ENCODE measurements at regions not wholly inside any gene's neighbourhood (a gene's known extent, or its start where the extent isn't known, plus 50 kb on each side); places are given as distances from the start of the nearest gene placed in this dataset.

DNA sequence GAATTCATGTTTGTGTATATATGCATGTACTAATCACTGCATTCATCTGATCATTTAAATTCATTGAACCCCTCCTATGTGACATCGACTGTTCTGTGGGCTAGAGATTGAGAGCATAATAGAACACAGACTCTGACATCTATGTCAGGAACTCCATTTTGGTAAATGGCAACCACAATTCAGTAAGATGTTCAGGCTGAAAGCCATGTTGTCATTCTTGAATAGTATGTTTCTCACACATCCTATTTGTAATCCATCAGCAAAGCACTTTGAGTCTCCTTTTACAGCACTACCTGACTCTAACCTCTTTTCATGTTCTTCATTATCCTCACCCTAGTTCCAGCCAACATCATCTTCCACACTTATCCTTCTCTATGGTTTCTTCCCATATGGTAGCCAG, 413.8 kb upstream of the MEX3C start:
- DNase-seq = no peak

DNA sequence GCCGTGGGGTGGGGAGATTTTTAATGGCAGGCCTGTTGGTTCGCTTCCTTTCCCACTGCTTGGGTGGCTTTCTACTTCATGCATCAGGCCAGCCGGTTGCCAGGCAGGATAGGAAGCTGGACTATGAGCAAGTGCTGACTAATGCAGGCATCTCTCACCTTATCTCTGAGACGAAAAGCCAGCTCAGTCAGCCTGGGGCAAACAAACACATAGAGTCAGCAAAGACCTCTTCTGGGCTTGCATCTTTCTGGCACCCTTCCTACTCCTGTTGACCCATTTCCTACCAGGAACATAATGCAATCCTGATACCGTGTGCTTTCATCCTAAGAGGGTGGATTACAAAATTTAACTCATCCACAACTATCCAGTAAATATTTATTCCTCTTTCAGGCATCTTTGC, 416.6 kb upstream of the MEX3C start:
- DNase-seq = no peak

DNA sequence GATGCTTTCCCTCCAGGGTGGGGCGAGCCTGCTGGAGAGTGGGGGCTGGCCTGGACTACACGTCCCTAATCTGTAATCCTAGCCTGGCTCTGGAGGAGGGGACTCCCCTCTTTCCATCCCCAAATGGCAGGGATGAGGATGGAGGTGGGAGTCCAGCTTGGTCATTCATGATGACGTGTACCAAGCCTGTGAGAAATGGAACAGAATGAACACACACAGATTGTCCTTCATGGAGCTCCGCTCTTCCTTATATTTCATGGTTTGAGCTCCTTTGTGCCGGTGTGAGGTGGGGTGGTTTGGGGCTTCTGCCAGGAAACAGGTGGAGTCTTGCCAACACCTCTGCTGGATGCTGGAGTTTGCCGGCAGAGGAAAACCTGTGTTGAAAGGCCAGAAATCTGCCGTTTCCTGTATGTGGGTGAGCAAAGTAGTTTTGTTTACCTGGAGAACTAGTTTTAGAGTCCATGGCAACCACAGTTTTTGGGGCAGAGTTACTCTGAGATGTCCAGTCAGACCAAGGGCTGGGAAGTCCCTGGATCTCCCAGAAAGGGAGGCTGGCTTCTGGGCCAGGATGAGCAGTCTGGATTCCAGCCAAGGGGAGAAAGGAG, 417.6 kb upstream of the MEX3C start:
- DNase-seq = no peak

DNA sequence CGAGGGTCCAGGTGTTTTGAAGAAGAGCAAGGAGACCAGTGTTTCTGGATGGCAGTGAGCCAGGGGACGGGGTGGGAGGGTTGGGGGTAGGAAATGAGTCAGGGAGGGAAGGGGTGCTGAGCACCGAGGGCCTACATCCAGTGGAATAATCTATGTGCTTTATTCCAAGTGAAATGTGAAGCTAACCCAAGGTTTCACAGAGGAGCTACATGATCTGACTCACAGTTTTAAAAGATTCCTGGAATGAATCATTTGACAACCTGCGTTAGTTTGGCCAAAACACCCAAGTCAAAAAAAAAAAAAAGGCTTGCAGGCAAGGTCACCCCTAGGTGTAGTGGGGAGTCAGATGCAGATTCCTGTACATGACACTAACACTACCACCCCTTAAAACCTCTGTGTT, 419.7 kb upstream of the MEX3C start:
- no peak for DNase-seq

DNA sequence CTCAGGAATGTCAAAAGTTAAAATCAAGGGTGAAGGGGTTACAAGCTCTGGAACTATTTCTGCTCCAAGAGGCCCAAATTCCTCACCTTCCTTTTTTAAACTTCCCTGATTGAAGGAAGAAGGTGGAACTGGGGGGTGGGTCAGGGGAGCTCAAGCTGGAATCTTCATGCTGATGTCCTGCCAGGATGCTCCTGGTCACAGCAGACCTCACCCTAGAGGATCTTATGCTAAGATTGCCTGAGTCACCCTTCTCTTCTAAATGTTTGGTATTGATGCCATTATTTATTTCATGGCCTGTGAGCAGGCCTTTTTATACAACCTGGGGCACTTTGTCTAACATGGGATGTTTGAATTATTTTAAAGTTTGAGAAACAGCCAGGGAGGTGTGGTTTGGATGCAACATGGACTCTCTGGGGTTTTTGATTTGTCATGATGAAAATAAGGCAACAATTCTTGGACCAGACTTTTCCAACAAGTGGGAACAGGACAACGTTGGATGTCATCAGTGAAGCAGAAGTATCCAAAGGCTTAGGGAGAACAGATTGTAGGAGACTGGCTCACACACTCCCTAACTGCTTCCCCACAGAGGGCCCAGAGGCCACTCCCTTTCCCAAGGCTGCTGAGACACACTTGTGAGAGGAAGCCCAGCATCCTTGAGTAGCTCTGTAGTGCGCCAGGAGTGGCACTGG, 420.2 kb upstream of the MEX3C start:
- DNase-seq = no peak

DNA sequence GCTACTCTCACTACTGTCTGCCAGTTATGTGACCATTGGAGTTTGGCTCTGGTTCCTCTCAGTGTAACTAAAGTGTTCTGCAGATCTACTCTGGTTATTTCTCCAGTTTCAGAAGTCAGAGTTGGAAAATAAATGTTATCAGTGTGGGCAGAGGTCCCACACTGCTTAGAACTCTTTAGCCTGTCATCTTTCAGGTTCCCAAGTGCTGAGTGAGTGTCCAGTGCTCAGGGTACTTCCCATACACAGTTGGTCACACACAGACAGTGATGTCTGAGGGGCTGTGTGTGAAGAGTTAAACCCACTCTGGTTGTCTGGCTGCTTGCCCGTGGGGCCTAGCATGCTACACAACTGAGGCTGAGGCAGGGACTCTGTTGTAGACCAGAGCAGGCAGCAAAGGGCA, 421.8 kb upstream of the MEX3C start:
- DNase-seq = no peak

DNA sequence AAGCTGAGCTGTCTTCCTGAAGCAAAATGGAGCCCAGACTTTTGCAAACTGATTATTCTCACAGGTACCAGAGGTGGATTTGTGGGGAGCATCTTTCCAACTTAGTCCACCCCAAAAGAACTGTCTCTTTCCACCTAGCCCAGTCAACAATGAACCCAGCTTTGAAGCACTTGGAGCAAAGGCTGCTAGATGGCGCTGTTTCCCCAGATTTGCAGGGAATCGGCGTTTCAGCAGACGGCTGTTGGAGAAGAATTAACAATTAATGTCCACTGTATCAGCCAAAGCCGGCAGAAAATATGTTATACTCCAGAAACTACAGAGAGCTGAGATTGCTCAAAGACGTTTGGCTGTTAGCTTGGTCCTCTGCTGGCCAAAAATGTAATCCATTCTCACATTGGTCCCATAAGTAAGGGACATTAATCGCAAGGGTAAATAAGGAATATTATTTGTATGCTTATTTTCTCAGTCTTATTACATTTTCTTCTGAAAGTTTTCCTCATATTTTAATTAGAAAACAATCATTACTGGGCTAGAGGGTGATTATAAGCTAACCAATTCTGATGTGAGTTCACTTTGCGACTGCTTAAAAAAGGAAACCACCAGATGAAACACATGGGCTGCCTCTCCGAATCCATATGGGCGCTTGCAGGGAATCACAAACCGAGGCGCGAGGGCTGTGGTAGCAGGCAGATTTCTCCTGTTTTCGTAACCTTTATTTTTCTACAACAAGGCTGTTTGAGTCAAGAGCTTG, 423.8 kb upstream of the MEX3C start:
- DNase-seq = no peak

DNA sequence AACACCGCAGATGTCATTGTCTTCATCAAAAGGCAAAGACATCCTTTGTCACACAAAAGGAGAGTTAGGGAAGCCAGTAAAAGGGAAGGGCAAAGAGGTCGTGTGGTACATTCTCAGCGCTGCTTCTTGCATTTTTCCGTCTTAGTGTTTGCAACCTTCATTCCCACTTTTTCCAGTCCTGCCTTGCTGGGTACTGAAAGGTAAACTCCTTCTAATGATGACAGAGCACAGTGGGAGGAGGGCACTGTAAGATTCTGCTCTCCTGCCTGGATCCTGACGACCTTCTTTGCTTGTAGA, 424.3 kb upstream of the MEX3C start:
- DNase-seq = no peak

DNA sequence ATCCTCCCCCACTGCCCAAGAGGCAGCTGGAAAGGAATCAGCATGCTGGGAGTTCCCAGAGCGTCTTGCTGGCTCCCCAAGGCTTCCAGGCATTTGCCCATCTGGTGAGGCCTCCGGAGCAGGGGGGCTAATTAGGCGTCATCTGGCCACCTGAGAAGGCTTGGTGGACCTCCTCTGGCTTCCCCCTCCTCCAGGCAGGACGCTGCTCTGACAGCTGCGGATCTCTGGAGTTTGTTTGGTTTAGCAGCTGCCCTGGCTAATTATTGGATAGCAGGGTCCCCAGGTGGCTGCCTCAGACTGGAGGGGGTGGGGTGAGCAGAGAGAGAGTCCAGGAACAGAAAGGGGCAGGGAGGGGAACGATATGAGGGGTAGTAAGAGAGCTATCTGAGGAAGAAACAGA, 425.2 kb upstream of the MEX3C start:
- DNase-seq = no peak

DNA sequence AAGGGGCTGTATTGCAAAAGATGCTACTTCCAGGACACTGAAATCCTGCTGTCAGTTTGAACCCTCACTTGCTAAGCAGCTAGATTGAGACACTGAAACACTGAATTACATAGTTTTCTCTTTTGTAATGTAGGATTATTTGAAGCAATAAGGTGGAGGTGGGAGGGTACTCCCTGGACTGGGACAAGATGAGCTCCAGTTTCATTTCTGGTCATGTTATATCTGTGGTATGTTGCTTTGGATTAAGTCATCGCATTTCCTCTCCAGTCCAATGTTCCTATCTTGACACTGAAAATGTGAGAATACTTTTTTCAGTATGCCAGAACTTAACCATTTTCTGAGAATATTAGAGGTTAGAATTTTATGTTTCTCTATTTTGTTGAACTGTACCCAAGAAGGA, 426.2 kb upstream of the MEX3C start:
- DNase-seq = no peak

DNA sequence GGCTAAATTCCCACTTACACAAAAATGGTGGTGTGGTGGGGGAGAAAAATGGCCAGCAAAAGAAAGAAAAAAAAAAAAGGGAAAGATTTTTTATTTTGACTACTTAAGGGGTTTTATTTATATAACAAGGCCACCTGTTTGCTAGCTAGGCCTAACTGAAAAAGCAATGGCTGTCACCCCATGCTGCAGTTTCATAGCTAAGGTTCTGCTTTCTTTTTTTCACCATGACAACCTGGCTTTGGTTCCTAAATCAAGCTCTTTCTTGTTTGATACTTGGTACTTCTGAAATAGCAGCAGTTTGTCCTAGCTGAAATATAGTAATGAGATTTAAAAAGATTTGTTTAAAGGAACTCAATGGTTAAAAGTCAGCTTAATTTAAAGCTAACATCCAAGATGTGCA, 433.2 kb upstream of the MEX3C start:
- DNase-seq = no peak

DNA sequence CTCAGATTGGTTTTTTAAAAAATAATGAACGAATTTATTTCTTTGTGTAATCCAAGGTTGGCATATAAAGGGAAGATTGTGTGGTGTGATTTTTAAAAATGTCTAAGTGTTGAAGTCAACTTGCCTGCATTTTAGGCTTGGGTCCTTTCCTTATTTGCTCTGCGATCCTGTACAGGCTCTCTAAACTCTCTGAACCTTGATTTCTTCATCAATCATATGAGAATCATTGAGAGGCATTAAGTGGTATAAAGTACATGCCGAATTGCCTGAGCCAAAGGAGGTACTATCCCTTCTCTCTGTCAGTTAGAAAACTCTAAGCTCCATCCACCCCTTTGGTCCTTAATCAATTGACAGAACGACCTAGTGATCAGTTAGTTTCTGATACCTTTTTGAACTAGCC, 440.4 kb upstream of the MEX3C start:
- DNase-seq = no peak

DNA sequence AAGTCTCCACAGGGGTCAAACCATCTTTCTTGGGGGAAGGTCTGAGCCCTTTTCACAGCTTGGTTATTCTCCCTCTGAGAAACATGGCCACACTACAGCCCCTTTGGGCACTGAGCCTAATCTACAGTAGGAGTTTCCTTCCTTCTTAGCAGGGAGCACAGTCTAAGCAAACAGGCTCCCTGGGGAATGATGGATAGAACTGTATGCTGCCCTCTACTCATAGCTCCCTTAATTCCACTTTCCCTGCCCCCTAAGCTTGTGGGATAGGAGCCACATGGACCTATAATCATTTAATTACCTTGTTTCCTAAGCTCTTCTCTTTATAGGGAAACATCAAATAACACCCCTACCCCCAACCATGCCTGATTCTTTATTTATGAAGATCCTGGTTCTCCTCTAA, 442.1 kb upstream of the MEX3C start:
- no peak for DNase-seq

DNA sequence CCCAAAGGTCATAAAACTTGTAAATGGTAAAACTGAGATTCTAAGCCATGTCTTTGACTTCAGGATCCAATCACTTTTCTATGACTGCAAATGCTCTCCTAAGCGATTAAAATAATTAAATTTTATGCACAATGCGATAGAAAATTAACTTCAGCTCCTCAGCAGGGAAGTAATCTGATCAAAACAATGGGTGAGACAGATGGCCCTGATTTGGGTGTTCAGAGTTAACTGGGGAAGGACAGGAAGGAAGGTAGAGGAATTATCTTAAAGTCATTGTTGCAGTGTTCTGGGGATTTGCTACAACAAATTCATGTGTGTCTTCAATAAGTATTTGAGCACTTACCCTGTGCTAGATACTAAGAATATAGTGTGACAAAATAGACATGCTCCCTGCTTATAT, 446.0 kb upstream of the MEX3C start:
- DNase-seq = no peak

DNA sequence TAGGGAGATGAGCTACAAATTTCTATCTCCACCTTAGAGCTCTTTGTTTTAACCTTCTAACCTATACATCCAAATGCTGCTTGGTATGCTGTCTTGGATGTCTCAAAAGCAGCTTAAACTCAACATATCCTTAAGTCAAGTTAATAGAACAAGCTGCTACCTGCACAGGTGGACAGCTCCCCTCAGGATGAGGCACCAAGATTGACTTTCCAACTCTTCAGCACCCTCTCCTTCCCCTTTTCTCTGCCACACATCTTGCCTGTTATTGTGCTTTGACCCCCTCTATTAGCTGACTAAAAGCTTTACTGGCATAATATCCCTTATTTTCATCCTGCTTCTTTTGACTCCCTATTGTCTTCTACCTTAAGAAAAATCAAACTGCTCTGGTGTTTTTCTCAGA, 448.1 kb upstream of the MEX3C start:
- no peak for DNase-seq

DNA sequence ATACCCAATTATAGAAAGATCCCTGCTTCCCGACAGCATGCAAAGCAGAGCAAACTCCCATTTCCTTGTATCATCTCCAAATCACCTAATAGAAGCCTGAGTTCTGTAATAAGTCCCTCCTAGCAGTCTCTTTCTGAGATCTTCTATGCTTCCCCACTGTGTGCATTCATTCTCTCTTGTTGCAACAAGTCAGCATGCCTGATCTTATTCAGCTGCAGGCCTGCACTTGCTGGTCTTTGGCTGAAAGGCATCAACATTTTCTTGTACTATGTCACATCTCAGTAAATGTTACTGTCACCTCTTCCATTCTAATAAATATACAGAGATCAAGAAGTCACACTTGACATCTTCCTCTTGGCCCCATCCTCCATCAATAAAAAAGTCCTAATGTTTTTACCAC, 449.9 kb upstream of the MEX3C start:
- no peak for DNase-seq

DNA sequence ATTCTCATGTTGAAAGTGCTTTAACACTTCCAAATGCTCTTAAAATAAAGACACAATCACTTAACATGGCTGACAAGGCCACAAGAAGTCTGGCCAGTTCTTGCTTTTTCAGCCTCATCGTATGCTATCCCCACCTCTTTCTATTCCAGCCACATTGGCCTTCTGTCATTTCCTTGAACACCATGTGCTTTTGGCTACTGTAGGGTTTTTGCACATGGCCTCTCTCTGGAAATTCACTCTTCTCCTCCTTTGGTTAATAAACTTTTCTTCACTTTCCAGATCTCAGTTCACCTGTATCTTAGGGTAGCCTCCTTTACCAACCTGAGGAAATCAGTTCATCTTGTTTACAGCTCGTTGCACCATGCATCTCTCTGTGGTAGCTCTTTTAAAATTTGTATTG, 450.5 kb upstream of the MEX3C start:
- no peak for DNase-seq

DNA sequence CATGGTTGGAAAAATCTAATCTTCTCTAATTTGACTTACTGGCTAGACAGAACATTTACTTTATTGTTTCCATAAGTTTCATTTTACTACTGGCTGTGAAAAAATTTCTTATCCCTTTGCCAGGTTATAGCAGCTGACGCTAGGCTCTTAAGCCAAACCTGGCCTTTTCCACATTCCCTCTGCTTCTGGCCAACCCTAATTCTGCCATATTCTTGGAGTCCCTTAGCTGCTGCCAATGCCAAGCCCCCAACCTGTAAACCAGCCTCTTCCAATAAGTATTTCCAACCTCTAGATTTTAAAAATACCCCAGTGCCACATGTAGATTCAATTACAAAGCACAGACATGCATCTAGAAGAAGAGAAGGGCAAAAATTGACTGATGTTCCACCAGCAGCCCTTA, 452.3 kb upstream of the MEX3C start:
- DNase-seq = no peak

DNA sequence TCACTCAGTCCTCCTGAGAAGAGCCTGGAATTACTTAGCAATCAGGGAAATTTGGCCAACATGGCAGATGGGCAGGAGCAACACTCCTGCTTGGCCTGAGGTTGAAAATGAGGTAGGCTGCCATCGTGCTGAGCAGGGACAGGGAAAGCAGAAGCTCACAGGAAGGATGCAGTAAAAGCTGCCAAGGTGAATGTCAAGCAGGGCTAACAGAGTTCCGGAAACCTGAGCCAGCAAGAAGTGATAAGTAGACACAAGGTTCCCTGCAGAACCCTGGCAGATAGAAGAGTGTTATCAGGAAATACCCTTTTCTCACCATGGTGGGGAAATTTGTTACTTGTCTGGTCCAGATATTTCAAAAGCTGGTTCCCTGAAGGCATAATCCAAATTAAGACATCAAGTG, 454.3 kb upstream of the MEX3C start:
- DNase-seq = no peak

DNA sequence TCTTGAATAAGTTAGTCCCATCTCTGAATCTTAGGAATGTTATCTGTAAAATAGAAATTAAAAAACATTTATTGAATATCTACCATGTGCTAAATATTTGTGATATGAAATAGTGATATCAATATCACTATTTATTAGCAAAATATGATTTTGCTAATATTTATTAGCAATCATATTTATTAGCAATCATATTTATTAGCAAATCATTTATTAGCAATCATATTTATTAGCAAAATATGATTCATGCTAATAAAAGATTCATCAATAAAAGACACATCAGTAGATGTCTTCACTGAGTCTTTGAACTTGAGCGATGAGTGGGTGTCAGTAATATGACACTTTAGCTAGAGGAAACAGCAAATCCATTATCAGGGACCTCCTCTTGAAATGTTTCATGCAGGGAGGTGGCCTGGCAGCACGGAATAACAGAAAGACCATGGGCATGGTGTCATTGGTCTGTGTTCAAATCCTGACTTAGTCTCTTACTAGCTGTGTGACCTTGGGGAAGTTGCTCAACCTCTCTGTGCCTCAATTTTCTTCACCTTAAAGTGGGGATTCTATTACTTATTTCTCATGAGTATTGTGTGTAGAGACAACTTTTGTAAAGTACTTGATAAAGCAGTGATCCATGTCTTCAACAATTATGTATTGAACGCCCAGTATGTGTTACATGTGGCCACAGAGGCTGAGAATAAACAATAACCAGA, 456.2 kb upstream of the MEX3C start:
- DNase-seq = no peak

DNA sequence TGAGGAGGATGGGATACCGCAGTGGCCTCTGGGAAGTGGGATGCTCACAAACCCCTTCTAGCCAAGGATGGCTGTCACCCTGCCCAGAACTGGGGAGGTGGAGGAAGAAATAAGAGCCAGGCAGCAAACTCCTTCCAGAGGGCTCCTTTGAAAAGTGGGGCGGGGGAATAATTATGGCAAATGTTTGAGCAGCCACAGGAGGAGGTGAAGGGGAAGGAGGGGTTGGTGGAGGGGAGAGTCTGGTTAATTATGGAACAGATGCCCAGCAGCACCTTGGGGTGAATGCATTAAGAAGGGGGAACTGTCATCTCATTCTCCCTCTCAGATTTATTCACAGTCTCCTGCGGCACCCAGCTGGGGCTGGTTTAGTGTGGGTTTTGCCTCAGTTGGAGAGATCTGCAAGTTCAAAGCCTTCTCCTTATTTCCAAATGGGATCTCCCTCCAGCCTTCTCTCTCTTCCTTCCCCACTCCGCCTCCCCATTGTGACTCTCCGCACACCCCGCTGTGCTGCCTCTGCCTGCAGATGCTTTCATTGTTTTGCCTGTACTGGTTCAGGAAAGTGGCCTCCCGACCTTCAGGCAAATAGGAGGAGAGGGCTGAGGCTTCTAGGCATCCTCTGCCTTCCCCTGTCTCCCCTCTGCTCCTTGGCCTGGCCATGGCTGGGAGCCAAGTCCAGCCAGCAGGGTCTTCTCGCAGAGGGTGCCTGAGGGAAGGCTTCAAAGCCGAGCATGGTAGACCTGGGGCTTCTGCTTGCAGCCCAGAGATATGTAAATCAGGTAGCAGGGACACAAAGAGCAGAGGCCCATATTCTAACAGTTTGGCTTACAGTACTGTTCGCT, 457.2 kb upstream of the MEX3C start:
- DNase-seq = no peak

DNA sequence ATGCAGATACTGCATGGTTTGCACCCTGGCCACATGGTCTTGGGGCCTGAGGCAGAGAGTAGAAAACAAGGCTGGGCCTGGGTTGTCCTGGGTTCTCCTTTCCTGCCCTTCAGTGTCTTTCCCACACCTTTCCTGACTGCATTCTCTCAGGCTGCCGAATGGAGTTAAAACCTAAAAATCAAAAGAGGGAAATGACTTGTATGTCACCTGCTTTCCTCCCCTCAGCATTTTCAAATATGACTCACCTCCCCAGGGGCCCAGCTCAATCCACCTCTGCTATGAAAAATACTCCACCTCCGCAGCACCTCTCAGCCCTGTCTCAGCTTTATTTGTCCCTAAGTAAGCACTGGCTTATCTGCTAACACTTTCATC, 457.8 kb upstream of the MEX3C start:
- no peak for DNase-seq

DNA sequence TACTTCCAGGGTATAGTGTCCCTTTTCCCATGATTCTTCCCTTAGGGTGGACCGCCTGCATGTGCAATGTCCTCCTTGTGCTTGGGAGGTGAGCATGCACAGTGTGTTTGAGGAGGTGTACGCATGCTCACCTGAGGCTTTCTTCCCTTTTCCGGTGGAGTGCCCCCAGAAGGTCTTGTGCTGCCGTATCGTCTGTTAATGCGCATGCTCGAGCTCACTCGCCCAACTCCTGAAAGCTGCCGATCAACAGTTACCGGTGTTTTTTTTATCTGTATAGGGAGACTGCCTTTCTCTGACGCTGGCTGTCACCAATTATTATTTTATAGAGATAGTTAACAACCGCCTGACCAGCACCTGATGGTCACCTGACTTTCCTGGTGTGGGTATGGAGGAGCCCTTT, 458.8 kb upstream of the MEX3C start:
- no peak for DNase-seq
